NCI-H146 (cell line): ENCODE measurements at regions not wholly inside any gene's neighbourhood (a gene's known extent, or its start where the extent isn't known, plus 50 kb on each side); places are given as distances from the start of the nearest gene placed in this dataset.
"Not testable (repeated sequence)": the region's sequence is repeated elsewhere in the genome, so short reads cannot be mapped to it uniquely, and the experiment has no call there.

Experiments
- DNase-seq: peaks from one replicate; lab custom pipeline; 2025; lab: John Stamatoyannopoulos, UW

GRCh38 chr10:18735711-18736110 lies 76.5 kb downstream of the ARL5B start:
- no peak for DNase-seq

DNA sequence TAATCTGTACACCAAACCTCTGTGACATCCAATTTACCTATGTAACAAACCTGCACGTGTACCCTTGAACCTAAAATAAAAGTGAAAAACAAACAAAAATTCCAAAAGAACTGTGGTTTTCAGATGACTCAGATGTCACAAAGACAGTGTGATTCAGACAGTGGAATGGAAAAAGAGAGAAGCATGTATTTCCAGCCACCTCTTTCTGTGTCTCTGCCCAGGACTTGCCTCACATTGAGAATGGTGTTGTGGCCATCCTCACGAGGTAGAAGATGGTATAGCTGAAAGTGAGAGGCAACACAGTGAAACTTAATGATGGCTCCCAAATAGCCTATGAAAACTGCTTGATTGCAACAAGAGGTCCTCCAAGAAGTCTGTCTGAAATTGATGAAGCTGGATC lies 78.0 kb downstream of the ARL5B start:
- DNase-seq, result no peak

DNA sequence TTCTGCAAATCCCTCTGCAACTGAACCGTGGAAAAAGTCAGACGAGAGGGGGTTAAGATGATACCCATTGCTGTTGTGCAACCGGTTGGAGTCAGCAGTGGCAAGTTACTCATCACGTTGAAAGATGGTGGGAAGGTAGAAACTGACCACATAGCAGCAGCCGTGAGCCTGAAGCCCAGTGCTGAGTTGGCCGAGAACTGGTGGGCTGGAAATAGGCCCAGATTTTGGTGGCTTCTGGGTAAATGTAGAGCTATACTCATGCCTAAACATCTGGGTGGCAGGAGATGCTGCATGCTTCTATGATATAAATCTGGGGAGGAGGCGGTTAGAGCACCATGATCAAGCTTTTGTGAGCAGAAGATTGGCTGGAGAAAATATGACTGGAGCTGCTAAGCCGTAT lies 78.6 kb downstream of the ARL5B start:
- no peak for DNase-seq

- DNase-seq, result no peak
These were observed 79.6 kb downstream of the ARL5B start for GRCh38 chr10:18738835-18739234.

DNA sequence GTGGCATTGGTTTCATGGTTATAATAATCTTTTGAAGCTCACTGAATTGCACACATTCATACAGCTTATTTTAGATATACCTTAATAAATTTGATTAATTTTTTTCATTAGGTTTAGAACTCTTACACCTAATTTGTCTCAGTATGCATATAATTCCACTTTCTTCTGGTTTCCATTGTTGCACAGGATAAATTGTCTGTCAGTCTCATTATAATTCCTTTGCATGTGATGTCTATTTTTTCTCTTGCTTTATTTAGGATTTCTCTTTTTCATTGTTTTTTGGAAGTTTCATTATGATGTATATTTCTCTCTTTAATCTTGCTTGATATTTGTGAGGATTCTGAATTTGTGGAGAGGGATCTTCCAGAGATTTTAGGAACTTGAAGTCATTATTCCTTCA lies 84.7 kb downstream of the ARL5B start:
- DNase-seq, result no peak

DNA sequence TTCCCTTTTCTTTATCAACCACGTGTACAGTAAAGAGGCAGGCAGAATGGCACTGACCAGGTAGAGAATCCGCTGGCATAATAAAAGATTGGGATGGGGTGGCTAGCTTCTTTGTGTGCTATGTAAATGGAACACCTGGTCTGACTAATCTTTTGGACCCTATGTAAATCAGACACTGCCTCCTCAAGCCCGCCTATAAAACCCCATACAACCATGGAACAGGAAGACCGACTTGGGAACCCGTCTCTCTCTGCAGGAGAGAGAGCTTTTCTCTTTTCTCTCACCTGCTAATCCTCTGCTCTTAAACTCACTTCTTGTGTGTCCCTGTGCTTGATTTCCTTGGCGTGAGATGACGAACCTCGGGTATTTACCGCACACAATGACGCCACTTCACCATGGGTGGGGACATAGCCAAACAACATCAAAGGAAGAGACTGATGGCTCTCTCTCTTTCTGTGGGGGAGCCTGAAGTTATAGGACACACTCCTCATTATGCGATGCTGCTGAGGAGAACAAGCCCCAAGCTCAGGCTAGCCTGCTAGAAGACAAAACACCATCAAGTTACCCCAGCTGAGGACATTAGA lies 94.2 kb downstream of the ARL5B start:
- DNase-seq, result peak; percentile 99

DNA sequence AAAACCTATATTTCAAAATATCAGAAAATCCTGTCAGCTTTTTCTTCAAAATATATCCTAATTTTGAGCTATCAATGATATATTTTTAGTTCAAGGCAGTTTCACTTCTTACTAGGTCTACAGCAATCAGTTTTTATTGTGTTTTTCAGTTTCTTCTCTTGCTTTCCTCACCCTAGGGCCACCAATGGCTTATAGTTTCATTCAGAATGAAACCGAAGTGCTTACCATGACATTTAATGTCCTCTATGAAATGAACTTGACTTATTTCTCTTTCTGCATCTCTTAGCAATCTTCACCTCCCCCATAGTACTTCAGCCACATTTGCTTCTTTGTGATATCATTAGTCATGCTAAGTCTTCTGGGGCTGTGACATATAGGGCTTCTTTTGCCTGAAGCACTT lies 100.3 kb downstream of the ARL5B start:
- no peak for DNase-seq

DNA sequence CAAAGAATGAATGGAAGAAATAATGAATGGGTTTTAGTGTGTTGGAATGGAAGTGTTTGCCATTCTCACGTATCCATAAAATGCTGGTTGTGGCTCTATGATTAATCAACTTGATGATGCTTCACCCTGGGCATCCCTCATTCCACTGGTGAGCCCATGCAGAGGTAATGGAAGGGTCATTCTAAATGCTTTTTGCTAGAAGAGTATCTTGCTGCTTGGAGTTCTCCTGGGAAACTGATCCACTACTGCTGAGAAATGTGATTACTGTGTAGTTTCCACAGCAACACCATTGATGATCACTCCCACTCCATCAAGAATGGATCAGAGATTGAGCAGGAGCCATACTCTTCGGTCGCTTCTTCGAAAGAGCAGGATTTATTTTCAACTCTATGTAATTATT lies 101.6 kb downstream of the ARL5B start:
- no peak for DNase-seq

DNA sequence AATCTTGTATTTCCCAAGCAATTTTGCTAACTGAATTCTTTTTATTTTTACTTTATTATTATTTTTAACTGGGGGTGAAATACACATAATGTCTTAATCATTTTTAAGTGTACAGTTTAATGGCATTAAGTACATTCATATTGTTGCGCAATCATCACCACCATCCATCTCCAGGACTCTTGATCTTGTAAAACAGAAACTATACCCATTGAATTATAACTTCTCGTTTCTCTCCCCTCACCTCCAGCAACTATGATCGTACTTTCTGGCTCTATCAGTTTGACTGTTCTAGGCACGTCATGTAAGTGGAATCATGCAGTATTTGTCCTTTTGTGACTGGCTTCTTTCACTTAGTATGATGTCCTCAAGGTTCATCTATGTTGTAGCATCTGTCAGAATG lies 108.8 kb downstream of the ARL5B start:
- no peak for DNase-seq

GRCh38 chr10:18773180-18773579 lies 113.9 kb downstream of the ARL5B start:
- DNase-seq, result no peak

GRCh38 chr10:18777258-18777657 lies 118.0 kb downstream of the ARL5B start:
- DNase-seq, result no peak

GRCh38 chr10:18786478-18786877 lies 127.2 kb downstream of the ARL5B start:
- DNase-seq, result no peak

DNA sequence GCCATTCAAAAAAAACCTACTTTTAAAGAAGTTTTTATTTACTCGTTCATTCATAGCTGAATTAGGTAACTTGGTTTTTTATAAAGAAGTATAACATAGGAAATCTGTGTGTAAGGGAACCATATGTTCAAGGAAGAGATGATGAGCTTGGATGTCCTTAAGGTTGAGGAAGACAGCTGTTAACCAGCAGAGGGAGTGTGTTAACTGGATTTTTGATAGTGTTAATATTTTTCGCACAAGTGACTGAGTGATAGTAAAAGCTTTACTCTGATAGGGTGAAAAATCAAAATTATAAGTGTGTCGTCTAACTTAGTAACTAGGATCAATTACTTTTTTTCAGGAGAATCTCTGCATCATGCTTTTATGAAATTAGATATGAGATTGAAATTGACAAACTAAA lies 134.7 kb downstream of the ARL5B start:
- peak; percentile 64 for DNase-seq

DNA sequence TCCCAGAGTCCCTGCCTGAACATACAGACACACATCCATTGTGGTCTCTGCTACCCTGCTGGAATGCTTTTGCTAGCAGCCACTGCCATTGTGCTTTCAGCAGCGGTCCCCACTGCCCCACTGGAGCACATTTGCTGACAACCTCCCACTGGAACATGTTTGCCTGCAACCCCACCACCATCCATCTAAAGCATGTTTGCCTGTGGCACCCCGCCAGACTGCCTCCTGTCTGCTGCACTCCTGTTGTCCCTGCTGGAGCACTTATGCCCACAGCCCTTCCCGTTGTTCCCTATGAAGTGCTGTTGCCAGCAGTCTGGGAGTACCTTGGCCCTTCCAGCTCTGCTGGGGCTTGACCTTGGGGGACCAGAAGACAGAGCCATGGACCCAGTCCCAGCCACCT lies 136.3 kb downstream of the ARL5B start:
- DNase-seq, result no peak

- no peak for DNase-seq
These were observed 138.1 kb downstream of the ARL5B start for GRCh38 chr10:18797286-18797685.

DNA sequence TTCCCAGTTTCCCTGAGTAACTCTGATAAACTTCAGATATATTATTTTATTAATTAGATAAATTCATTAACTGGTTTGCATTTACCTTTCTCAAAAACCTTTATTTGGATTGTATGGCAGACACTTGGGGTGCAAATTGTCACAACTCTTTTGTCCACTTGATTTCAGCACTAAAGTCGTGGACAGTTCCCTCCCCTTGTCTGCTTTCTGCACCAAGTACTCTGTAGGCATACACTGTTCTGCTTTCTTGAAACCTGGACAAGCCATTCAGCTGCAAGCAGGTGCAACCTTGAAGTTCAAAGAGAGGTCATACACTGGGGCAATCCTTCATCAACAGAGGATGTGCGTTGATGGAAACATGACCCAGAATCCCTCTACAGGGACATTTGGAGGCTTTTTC lies 162.9 kb downstream of the ARL5B start:
- DNase-seq, result peak; percentile 41

DNA sequence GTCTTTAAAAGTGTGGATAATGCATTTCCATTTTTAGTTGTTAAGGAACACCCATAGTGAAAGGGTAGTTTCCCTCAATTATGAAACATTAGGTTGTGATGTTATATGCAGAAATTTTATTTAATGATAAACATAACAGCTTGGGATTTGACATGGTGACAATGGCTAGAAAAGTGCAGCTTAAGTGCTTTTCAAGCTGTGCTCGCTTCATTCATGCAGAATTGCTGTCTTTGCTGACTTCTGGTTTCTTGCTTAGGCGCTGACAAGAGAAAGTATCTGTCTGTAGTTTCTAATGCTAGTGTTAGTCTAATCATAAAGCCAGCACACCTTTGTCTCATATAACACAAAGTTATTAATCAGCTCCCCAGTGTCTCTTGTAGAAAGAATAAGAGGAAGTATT lies 170.0 kb downstream of the ARL5B start:
- peak; percentile 59 for DNase-seq

DNA sequence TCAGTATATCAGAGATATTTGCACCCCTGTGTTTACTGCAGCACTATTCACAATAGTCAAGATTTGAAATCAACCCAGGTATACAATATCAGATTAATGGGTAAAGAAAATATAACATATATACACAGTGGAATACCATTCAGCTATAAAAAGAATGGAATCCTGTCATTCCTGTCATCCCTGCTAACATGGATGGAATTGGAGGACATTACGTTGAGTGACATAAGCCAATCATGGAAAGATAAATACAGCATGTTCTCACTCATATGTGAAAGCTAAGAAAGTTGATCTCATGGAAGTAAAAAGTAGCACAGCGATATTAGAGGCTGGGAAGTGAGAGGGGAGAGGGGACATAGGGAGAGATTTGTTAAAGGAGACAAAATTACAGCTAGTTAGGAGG lies 171.0 kb downstream of the ARL5B start:
- DNase-seq, result no peak

DNA sequence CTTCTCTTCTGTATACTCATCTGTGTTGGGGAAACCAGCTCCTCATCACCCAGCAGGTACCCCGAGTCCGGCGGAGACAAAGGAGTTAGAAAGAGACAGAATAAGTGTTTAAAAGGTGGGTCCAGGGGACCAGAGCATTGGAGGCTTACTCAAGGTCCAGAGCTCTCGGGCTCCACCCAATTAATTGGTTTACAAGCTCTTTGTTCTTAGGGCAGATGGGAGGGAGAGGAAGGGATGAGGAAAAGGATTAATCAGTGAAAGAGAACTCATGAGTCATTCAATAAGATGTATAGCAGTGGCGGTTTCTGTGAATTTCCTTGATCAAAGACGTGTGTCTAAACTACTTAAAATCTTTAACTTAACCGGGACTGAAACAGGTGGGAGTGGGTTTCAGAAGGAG lies 192.0 kb upstream of the MALRD1 start:
- not testable (repeated sequence) for DNase-seq

- DNase-seq, result no peak
These were observed 188.9 kb upstream of the MALRD1 start for GRCh38 chr10:18859659-18860058.

DNA sequence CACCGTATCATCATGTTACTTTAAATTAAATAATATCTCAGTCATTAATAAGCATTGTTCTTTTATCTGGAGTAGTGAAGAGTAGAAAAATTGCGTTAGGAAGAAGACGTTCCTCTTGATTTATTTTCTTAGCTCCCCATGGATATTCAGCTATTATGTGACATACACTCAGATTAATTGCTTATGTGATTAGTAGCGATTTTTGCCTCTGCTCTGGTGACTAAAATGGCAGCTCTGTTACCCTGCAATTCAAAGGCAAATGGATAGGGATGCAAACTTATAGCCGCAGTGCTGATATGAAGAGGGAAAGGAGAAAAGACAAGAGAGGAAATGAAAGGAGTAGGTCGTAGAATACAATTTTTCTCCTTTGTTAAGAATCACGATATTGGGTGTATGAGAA lies 188.4 kb upstream of the MALRD1 start:
- no peak for DNase-seq

GRCh38 chr10:18860631-18861240 lies 187.9 kb upstream of the MALRD1 start:
- no peak for DNase-seq

DNA sequence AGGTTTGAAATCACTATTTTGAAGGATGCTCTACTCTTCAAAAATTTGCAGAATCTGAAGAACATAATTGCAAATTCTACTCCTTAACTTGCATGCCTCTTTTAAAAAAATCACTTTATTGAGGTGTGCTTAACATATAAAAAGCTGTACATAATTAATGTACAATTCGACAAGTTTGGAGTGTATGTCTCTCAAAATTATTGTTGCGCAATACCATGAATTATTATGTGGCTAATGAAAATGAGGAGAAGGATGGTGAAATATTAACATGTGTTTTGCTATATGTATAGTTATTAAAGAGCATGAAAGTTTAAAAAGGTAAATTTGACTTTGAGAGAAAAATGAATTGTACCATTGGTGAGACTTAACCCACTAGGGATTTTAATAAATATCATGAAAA lies 187.2 kb upstream of the MALRD1 start:
- DNase-seq, result no peak

- no peak for DNase-seq
These were observed 181.7 kb upstream of the MALRD1 start for GRCh38 chr10:18866852-18867251.
